ENCODE measurements at regions not wholly inside any gene's neighbourhood (a gene's known extent, or its start where the extent isn't known, plus 50 kb on each side); places are given as distances from the start of the nearest gene placed in this dataset.

- TF ChIP-seq CEBPB (IDR thresholded peaks at IDR 0.05; ENCODE audit: low read depth, low read length) (no peak), POLR2A (IDR thresholded peaks at IDR 0.05; ENCODE audit: low read depth, low read length) (no peak), RFX5 (IDR thresholded peaks at IDR 0.05; ENCODE audit: low read depth, low read length) (no peak), CTCF (conservative IDR thresholded peaks at IDR 0.05; ENCODE audit: low read depth, low read length) (no peak), MAFK (IDR thresholded peaks at IDR 0.05; ENCODE audit: low read depth, low read length) (no peak), MAZ (IDR thresholded peaks at IDR 0.05; ENCODE audit: borderline replicate concordance, low read depth, low read length) (no peak), RAD21 (IDR thresholded peaks at IDR 0.05; ENCODE audit: low read length) (no peak), ELK1 (IDR thresholded peaks at IDR 0.05; ENCODE audit: borderline replicate concordance, low read depth, low read length) (no peak), MXI1 (IDR thresholded peaks at IDR 0.05; ENCODE audit: borderline replicate concordance, low read depth, low read length) (no peak), NFE2L2 (IDR thresholded peaks at IDR 0.05; ENCODE audit: low read depth, low read length) (no peak), RCOR1 (IDR thresholded peaks at IDR 0.05; ENCODE audit: insufficient replicate concordance, low read length) (no peak), USF2 (IDR thresholded peaks at IDR 0.05; ENCODE audit: low read depth, low read length) (no peak), FOS (IDR thresholded peaks at IDR 0.05; ENCODE audit: low read depth, low read length) (no peak), SMC3 (IDR thresholded peaks at IDR 0.05; ENCODE audit: low read depth, low read length) (no peak)
Measured at GRCh38 chr6:131459005-131459404, 114.0 kb upstream of the ARG1 start.
